K562 (cell line): ENCODE measurements at regions not wholly inside any gene's neighbourhood (a gene's known extent, or its start where the extent isn't known, plus 50 kb on each side); places are given as distances from the start of the nearest gene placed in this dataset.

ENCODE experiments used
- ATAC-seq: fragments of 200-7000 bp; cut with Tn5 transposase; 3 replicates; pipeline ENCODE4 v1.9.1; 2020; ENCODE audit warnings: moderate library complexity
- BruUV-seq: library from RNA; stranded (reverse); fragments of 400-500 nt; replicated peaks from 2 replicates; lab custom pipeline; 2021; lab: Mats Ljungman, UMichigan
- CTCF ChIA-PET: fragments of 300-600 bp; formaldehyde crosslinking; extraction: SDS; loops from one replicate; lab custom pipeline; 2021; ENCODE audit warnings: low intra/inter-chr PET ratio; lab: Yijun Ruan, JAX
- POLR2A ChIA-PET: fragments of 300-600, 350-650 bp; sonication (Branson Sonifier 250); formaldehyde crosslinking; extraction: SDS; loops from one replicate; lab custom pipeline; 2021; ENCODE audit warnings: antibody characterized with exemption, inconsistent platforms; lab: Yijun Ruan, JAX
- DNase-seq, 4 experiments: peaks; one replicate each; pipeline versions ENCODE4 v3.0.0 to v3.0.0-alpha.2; 2011 to 2018; ENCODE audit warnings: low spot score in 3 of 4, mixed read lengths in 3 of 4; ENCODE audit errors: extremely low read depth in 1 of 4
- FAIRE-seq: peaks from 2 replicates; lab custom pipeline; 2011; peaks lifted over from hg19 to GRCh38; lab: Jason Lieb, UNC
- H2AFZ ChIP-seq: 2 replicates; pipeline ENCODE4 v1.6.0; 2011; ENCODE audit warnings: low read depth, low read length, control low read depth, inconsistent platforms
- H3K27ac ChIP-seq: fragments of 200-600 bp; 3 replicates; pipeline ENCODE4 v1.8.0; 2011; ENCODE audit warnings: low read depth, mild to moderate bottlenecking, control low read depth, inconsistent platforms, low read length, moderate library complexity, mixed read lengths; ENCODE audit errors: extremely low read depth
- H3K27me3 ChIP-seq, 2 experiments: fragments of 300-600 bp in 1 of 2; 2 replicates in 1 of 2; 3 replicates in 1 of 2; pipeline versions ENCODE4 v1.6.0 to v1.8.0; 2011; ENCODE audit warnings: inconsistent platforms in 2 of 2, low read length in 2 of 2, mild to moderate bottlenecking in 1 of 2, mixed read lengths in 1 of 2, moderate library complexity in 1 of 2; ENCODE audit not compliant: control insufficient read depth in 2 of 2, insufficient read depth in 2 of 2
- H3K36me3 ChIP-seq: fragments of 300-600 bp; 3 replicates; pipeline ENCODE4 v1.8.0; 2011; ENCODE audit warnings: mild to moderate bottlenecking, low read length, inconsistent platforms; ENCODE audit not compliant: control insufficient read depth, insufficient read depth
- H3K4me1 ChIP-seq, 2 experiments: fragments of 200-600 bp in 1 of 2; replicated peaks in 1 of 2; 2 replicates in 1 of 2; 3 replicates in 1 of 2; pipeline versions ENCODE4 v1.5.1 to v1.8.0; 2011; ENCODE audit warnings: inconsistent platforms in 2 of 2, low read length in 2 of 2, mild to moderate bottlenecking in 1 of 2, mixed read lengths in 1 of 2, moderate library complexity in 1 of 2; ENCODE audit not compliant: control insufficient read depth in 2 of 2, insufficient read depth in 2 of 2
- H3K4me2 ChIP-seq: 2 replicates; pipeline ENCODE4 v1.6.1; 2011; ENCODE audit warnings: low read length, control low read depth, inconsistent platforms, mixed read lengths; ENCODE audit not compliant: insufficient read depth
- H3K4me3 ChIP-seq: fragments of 200-600 bp; sonication (generic), shearing (Covaris generic); 2 replicates; pipeline ENCODE4 v1.5.1; 2016; ENCODE audit warnings: control low read depth, inconsistent platforms
- H3K79me2 ChIP-seq: fragments of 200-600 bp; 3 replicates; pipeline ENCODE4 v1.8.0; 2011; ENCODE audit warnings: low read length, inconsistent platforms; ENCODE audit not compliant: control insufficient read depth, insufficient read depth
- H3K9ac ChIP-seq, 2 experiments: 2 replicates each; pipeline versions ENCODE4 v1.6.0 to v1.6.1; 2011; ENCODE audit warnings: low read depth in 2 of 2, low read length in 2 of 2, control low read depth in 1 of 2, inconsistent platforms in 1 of 2, mild to moderate bottlenecking in 1 of 2, mixed read lengths in 1 of 2; ENCODE audit not compliant: insufficient read depth in 1 of 2
- H3K9me1 ChIP-seq: one replicate; pipeline ENCODE4 v1.6.0; 2011; ENCODE audit warnings: inconsistent platforms, mild to moderate bottlenecking, low read length, moderate library complexity; ENCODE audit not compliant: control insufficient read depth, insufficient read depth
- H3K9me3 ChIP-seq: replicated peaks from 2 replicates; pipeline ENCODE4 v1.5.1; 2011; ENCODE audit warnings: low read depth, low read length, inconsistent platforms; ENCODE audit not compliant: control insufficient read depth, insufficient read depth
- H4K20me1 ChIP-seq: replicated peaks from 2 replicates; pipeline ENCODE4 v1.6.1; 2011; ENCODE audit warnings: low read length, inconsistent platforms, mixed read lengths; ENCODE audit not compliant: control insufficient read depth, insufficient read depth
- ESRRB ChIP-seq: fragments of 250-450 bp; sonication (Bioruptor Pico); IDR thresholded peaks from 2 replicates; pipeline ENCODE4 v1.5.0; 2020; ENCODE audit warnings: mild to moderate bottlenecking, moderate library complexity, borderline replicate concordance
- KLF1 ChIP-seq: fragments of 450-650 bp; IDR thresholded peaks from 2 replicates; pipeline ENCODE4 v1.6.1; 2016; ENCODE audit warnings: missing genetic modification characterization, missing compliant biosample characterization
- LCOR ChIP-seq: sonication (generic); formaldehyde crosslinking; IDR thresholded peaks from 2 replicates; pipeline ENCODE4 v1.8.0; 2022; ENCODE audit warnings: mild to moderate bottlenecking, missing genetic modification reagents
- TEAD2 ChIP-seq: fragments of 450-650 bp; IDR thresholded peaks from 2 replicates; pipeline ENCODE4 v1.6.1; 2016; ENCODE audit warnings: missing genetic modification characterization, control low read depth, missing compliant biosample characterization
- ZBED1 ChIP-seq: IDR thresholded peaks from 2 replicates; pipeline ENCODE4 v1.6.1; 2014
- ZBTB43 ChIP-seq: sonication (generic); formaldehyde crosslinking; IDR thresholded peaks from 2 replicates; pipeline ENCODE4 v1.8.0; 2023; ENCODE audit warnings: mild to moderate bottlenecking, missing genetic modification reagents
- ZFP1 ChIP-seq: fragments of 450-650 bp; formaldehyde crosslinking; IDR thresholded peaks from 2 replicates; pipeline ENCODE4 v1.4.0; 2020; ENCODE audit warnings: mild to moderate bottlenecking, mixed read lengths
- ZNF316 ChIP-seq: fragments of 450-650 bp; IDR thresholded peaks from 2 replicates; pipeline ENCODE4 v1.6.1; 2016
- ZNF41 ChIP-seq: fragments of 250-450 bp; sonication (Bioruptor Pico); conservative IDR thresholded peaks from 2 replicates; pipeline ENCODE4 v1.4.0; 2020; ENCODE audit warnings: mild to moderate bottlenecking
- ZNF785 ChIP-seq: fragments of 250-450 bp; sonication (Bioruptor Pico); IDR thresholded peaks from 2 replicates; pipeline ENCODE4 v1.4.0; 2020; ENCODE audit warnings: mild to moderate bottlenecking
- WGBS: fragments of 100-300 bp; shearing (Covaris generic); methylation state at CpG from one replicate; pipeline ENCODE4 v1.1.6; 2016; ENCODE audit warnings: low coverage, mixed read lengths; ENCODE audit not compliant: insufficient coverage; ENCODE audit errors: missing lambda C conversion rate; 5-methylcytosine and 5-hydroxymethylcytosine counted together
- in situ Hi-C: fragments of 300-500 bp; cut with MboI; formaldehyde crosslinking; loops from 4 replicates; pipeline ENCODE4 v1.15.0; 2018; ENCODE audit warnings: inconsistent platforms, mixed read lengths
- intact Hi-C: fragments of 100-400 bp; cut with micrococcal nuclease; formaldehyde crosslinking; loops from 2 replicates; pipeline ENCODE4 v1.14.2; 2022

GRCh38 chr6:145075425-145075824 lies 659.9 kb downstream of the EPM2A start:
- H3K4me3 ChIP-seq = no peak overlapping the region
- no peaks in the 10 kb centered on the region for H3K27me3 ChIP-seq
- H3K9ac ChIP-seq = no peak overlapping the region
- intact Hi-C loops (no loop called here), in situ Hi-C loops (no loop called here)
- ATAC-seq (no peak), FAIRE-seq (no peak), DNase-seq (no peak)
- ChIA-PET CTCF (no interaction called here), POLR2A (no interaction called here)
- H3K9me3 ChIP-seq = no peaks in the 10 kb centered on the region
- no peak overlapping the region for H3K27ac ChIP-seq
- WGBS = 0% methylated on average over 1 of the region's 1 CpG
- no TSS peak for BruUV-seq
- H3K79me2 ChIP-seq = no peaks in the 10 kb centered on the region
- H4K20me1 ChIP-seq = no peaks in the 10 kb centered on the region
- H3K4me1 ChIP-seq = no peaks in the 10 kb centered on the region
- TF ChIP-seq ZBED1 (no peak), ZNF785 (CRISPR knock-in tag) (no peak), KLF1 (tag) (no peak), ESRRB (CRISPR knock-in tag) (no peak), TEAD2 (tag) (no peak), LCOR (CRISPR knock-in tag) (no peak), ZBTB43 (CRISPR knock-in tag) (no peak), ZFP1 (CRISPR knock-in tag) (no peak), ZNF316 (no peak), ZNF41 (CRISPR knock-in tag) (no peak)
- H2AFZ ChIP-seq = no peak overlapping the region
- H3K4me2 ChIP-seq = no peak overlapping the region
- no peaks in the 10 kb centered on the region for H3K9me1 ChIP-seq
- no peaks in the 10 kb centered on the region for H3K36me3 ChIP-seq
